WTC11 (cell line): ENCODE measurements at regions not wholly inside any gene's neighbourhood (a gene's known extent, or its start where the extent isn't known, plus 50 kb on each side); places are given as distances from the start of the nearest gene placed in this dataset.

Source experiments
- ATAC-seq: fragments of 200-7000 bp; cut with Tn5 transposase; 2 replicates; pipeline ENCODE4 v1.10.0; 2021; ENCODE audit warnings: mild to moderate bottlenecking, moderate library complexity
- CTCF ChIA-PET: fragments of 300-600 bp; sonication (Branson Sonifier 250); formaldehyde crosslinking; loops from one replicate; lab custom pipeline; 2021; ENCODE audit warnings: antibody characterized with exemption; lab: Charles Lee
- POLR2A ChIA-PET: fragments of 350-600 bp; sonication (Branson Sonifier 250); formaldehyde crosslinking; loops from one replicate; lab custom pipeline; 2021; ENCODE audit warnings: antibody characterized with exemption; lab: Charles Lee
- DNase-seq: peaks from one replicate; pipeline ENCODE4 v3.0.0; 2021; ENCODE audit warnings: low spot score
- H3K27ac Mint-ChIP-seq: 2 replicates; pipeline ENCODE4 v1.8.0; 2021; ENCODE audit warnings: mixed read lengths
- H3K27me3 Mint-ChIP-seq: 2 replicates; pipeline ENCODE4 v1.8.0; 2021; ENCODE audit warnings: low read depth, mild to moderate bottlenecking, moderate library complexity, mixed read lengths
- H3K36me3 Mint-ChIP-seq: 2 replicates; pipeline ENCODE4 v1.8.0; 2021; ENCODE audit warnings: mixed read lengths
- H3K4me1 Mint-ChIP-seq: 2 replicates; pipeline ENCODE4 v1.8.0; 2022; ENCODE audit warnings: mixed read lengths
- H3K4me3 Mint-ChIP-seq: 2 replicates; pipeline ENCODE4 v1.8.0; 2021; ENCODE audit warnings: mild to moderate bottlenecking, moderate library complexity, mixed read lengths
- H3K9me3 Mint-ChIP-seq: 2 replicates; pipeline ENCODE4 v1.8.0; 2021; ENCODE audit warnings: mixed read lengths
- AFF4 ChIP-seq: sonication (generic); formaldehyde crosslinking; IDR thresholded peaks from 2 replicates; pipeline ENCODE4 v1.8.1; 2023; ENCODE audit warnings: mild to moderate bottlenecking, missing genetic modification reagents, borderline replicate concordance
- ATF1 ChIP-seq: sonication (generic); formaldehyde crosslinking; IDR thresholded peaks from 2 replicates; pipeline ENCODE4 v1.8.1; 2023; ENCODE audit warnings: mild to moderate bottlenecking, moderate library complexity, missing genetic modification reagents
- CBFB ChIP-seq: sonication (generic); formaldehyde crosslinking; IDR thresholded peaks from 2 replicates; pipeline ENCODE4 v1.8.1; 2022; ENCODE audit warnings: mild to moderate bottlenecking, low read depth, missing genetic modification reagents
- CDX4 ChIP-seq: fragments of 250-450 bp; sonication (Bioruptor Pico); IDR thresholded peaks from 2 replicates; pipeline ENCODE4 v1.9.0; 2021; ENCODE audit warnings: moderate library complexity, mild to moderate bottlenecking, inconsistent platforms, borderline replicate concordance
- CTCF ChIP-seq: fragments of 200-600 bp; IDR thresholded peaks from 2 replicates; pipeline ENCODE4 v1.8.0; 2022; ENCODE audit warnings: antibody characterized with exemption
- E2F4 ChIP-seq: sonication (generic); formaldehyde crosslinking; IDR thresholded peaks from 2 replicates; pipeline ENCODE4 v1.8.1; 2022; ENCODE audit warnings: low read depth, mild to moderate bottlenecking, moderate library complexity, missing genetic modification reagents, borderline replicate concordance
- GABPB1 ChIP-seq: sonication (generic); formaldehyde crosslinking; IDR thresholded peaks from 2 replicates; pipeline ENCODE4 v1.8.1; 2023; ENCODE audit warnings: mild to moderate bottlenecking, missing genetic modification reagents
- GTF2I ChIP-seq: fragments of 250-450 bp; sonication (Bioruptor Pico); conservative IDR thresholded peaks from 2 replicates; pipeline ENCODE4 v1.4.0; 2021; ENCODE audit warnings: mild to moderate bottlenecking
- HMGA2 ChIP-seq: fragments of 250-450 bp; sonication (Bioruptor Pico); IDR thresholded peaks from 2 replicates; pipeline ENCODE4 v1.4.0; 2021; ENCODE audit warnings: mild to moderate bottlenecking, moderate library complexity
- KAT7 ChIP-seq: sonication (generic); formaldehyde crosslinking; IDR thresholded peaks from 2 replicates; pipeline ENCODE4 v1.8.1; 2023; ENCODE audit warnings: missing genetic modification reagents, mild to moderate bottlenecking, borderline replicate concordance
- MLX ChIP-seq: sonication (generic); formaldehyde crosslinking; IDR thresholded peaks from 2 replicates; pipeline ENCODE4 v1.8.1; 2023; ENCODE audit warnings: mild to moderate bottlenecking, missing genetic modification reagents, moderate library complexity
- MXD4 ChIP-seq: fragments of 250-450 bp; sonication (Bioruptor Pico); IDR thresholded peaks from 2 replicates; pipeline ENCODE4 v1.8.0; 2021; ENCODE audit warnings: mild to moderate bottlenecking, moderate library complexity, borderline replicate concordance
- NFATC4 ChIP-seq: fragments of 250-450 bp; sonication (Bioruptor Pico); IDR thresholded peaks from 2 replicates; pipeline ENCODE4 v1.9.0; 2021; ENCODE audit warnings: mild to moderate bottlenecking
- NFYB ChIP-seq: sonication (generic); formaldehyde crosslinking; conservative IDR thresholded peaks from 2 replicates; pipeline ENCODE4 v1.8.0; 2022; ENCODE audit warnings: low read depth, missing genetic modification reagents
- NR3C1 ChIP-seq: sonication (generic); formaldehyde crosslinking; conservative IDR thresholded peaks from 2 replicates; pipeline ENCODE4 v1.8.1; 2023; ENCODE audit warnings: low read depth, mild to moderate bottlenecking, missing genetic modification reagents
- PREB ChIP-seq: sonication (generic); formaldehyde crosslinking; IDR thresholded peaks from 2 replicates; pipeline ENCODE4 v1.8.1; 2022; ENCODE audit warnings: mild to moderate bottlenecking, missing genetic modification reagents, moderate library complexity, borderline replicate concordance
- SMAD4 ChIP-seq: sonication (generic); formaldehyde crosslinking; IDR thresholded peaks from 2 replicates; pipeline ENCODE4 v1.8.0; 2022; ENCODE audit warnings: mild to moderate bottlenecking, missing genetic modification reagents
- TP53 ChIP-seq: sonication (generic); formaldehyde crosslinking; IDR thresholded peaks from 2 replicates; pipeline ENCODE4 v1.8.1; 2023; ENCODE audit warnings: mild to moderate bottlenecking, missing genetic modification reagents
- USF1 ChIP-seq: sonication (generic); formaldehyde crosslinking; IDR thresholded peaks from 2 replicates; pipeline ENCODE4 v1.8.0; 2022; ENCODE audit warnings: mild to moderate bottlenecking, missing genetic modification reagents
- ZNF138 ChIP-seq: sonication (generic); formaldehyde crosslinking; conservative IDR thresholded peaks from 2 replicates; pipeline ENCODE4 v1.8.1; 2022; ENCODE audit warnings: mild to moderate bottlenecking, moderate library complexity, missing genetic modification reagents
- ZNF263 ChIP-seq: sonication (generic); formaldehyde crosslinking; IDR thresholded peaks from 2 replicates; pipeline ENCODE4 v1.8.1; 2022; ENCODE audit warnings: low read depth, mild to moderate bottlenecking, moderate library complexity, missing genetic modification reagents
- ZNF396 ChIP-seq: fragments of 250-450 bp; sonication (Bioruptor Pico); IDR thresholded peaks from 2 replicates; pipeline ENCODE4 v1.8.0; 2021; ENCODE audit warnings: mild to moderate bottlenecking, moderate library complexity, borderline replicate concordance
- ZNF416 ChIP-seq: fragments of 250-450 bp; sonication (Bioruptor Pico); IDR thresholded peaks from 2 replicates; pipeline ENCODE4 v1.9.0; 2021; ENCODE audit warnings: mild to moderate bottlenecking, inconsistent platforms
- ZNF423 ChIP-seq: fragments of 250-450 bp; sonication (Bioruptor Pico); IDR thresholded peaks from 2 replicates; pipeline ENCODE4 v2.1.2; 2022; ENCODE audit warnings: mild to moderate bottlenecking, moderate library complexity
- ZNF512 ChIP-seq: sonication (generic); formaldehyde crosslinking; IDR thresholded peaks from 2 replicates; pipeline ENCODE4 v1.8.1; 2022; ENCODE audit warnings: missing genetic modification reagents, borderline replicate concordance

GRCh38 chrX:3244203-3244743, 102.2 kb downstream of the MXRA5 start:
- H3K9me3 Mint-ChIP-seq: no peaks in the 10 kb centered on the region
- ChIA-PET POLR2A (no interaction called here), CTCF (no interaction called here)
- no peak for TF ChIP-seq ZNF263 (CRISPR knock-in tag)
- TF ChIP-seq GABPB1: no peak
- no peak for TF ChIP-seq USF1 (CRISPR knock-in tag)
- TF ChIP-seq ZNF396 (CRISPR knock-in tag): no peak
- no peak for TF ChIP-seq ZNF416 (CRISPR knock-in tag)
- TF ChIP-seq KAT7 (CRISPR knock-in tag): no peak
- TF ChIP-seq HMGA2 (CRISPR knock-in tag): no peak
- no peak for TF ChIP-seq NR3C1 (CRISPR knock-in tag)
- TF ChIP-seq CTCF: no peak
- TF ChIP-seq MXD4 (CRISPR knock-in tag): no peak
- TF ChIP-seq GTF2I (CRISPR knock-in tag): no peak
- no peak for TF ChIP-seq NFATC4 (CRISPR knock-in tag)
- TF ChIP-seq ZNF423 (CRISPR knock-in tag): no peak
- no peak for TF ChIP-seq ZNF512
- TF ChIP-seq AFF4: no peak
- no peak for TF ChIP-seq SMAD4 (CRISPR knock-in tag)
- TF ChIP-seq CDX4: no peak
- no peaks in the 10 kb centered on the region for H3K4me1 Mint-ChIP-seq
- no peaks in the 10 kb centered on the region; the same call in 1 of the 2 replicates for H3K27me3 Mint-ChIP-seq
- no peak overlapping the region for H3K27ac Mint-ChIP-seq
- no peaks in the 10 kb centered on the region for H3K36me3 Mint-ChIP-seq
- ATAC-seq: no peak
- H3K4me3 Mint-ChIP-seq: no peak overlapping the region
- DNase-seq: no peak

- Mint-ChIP-seq H3K4me1 (peaks cover 9% of the 10 kb centered on the region), H3K36me3 (no peaks in the 10 kb centered on the region), H3K27me3 (no peaks in the 10 kb centered on the region), H3K27ac (no peak overlapping the region), H3K4me3 (no peak overlapping the region), H3K9me3 (peaks cover 3% of the 10 kb centered on the region; the same call in 1 of the 2 replicates)
- ChIA-PET CTCF (no interaction called here), POLR2A (no interaction called here)
- ATAC-seq (no peak), DNase-seq (no peak)
- TF ChIP-seq MLX (CRISPR knock-in tag) (no peak), TP53 (CRISPR knock-in tag) (no peak), E2F4 (CRISPR knock-in tag) (no peak), CBFB (CRISPR knock-in tag) (no peak), PREB (CRISPR knock-in tag) (no peak), ATF1 (CRISPR knock-in tag) (no peak), ZNF138 (CRISPR knock-in tag) (no peak), NFYB (CRISPR knock-in tag) (no peak)
Observed at GRCh38 chrX:3232262-3232923, 114.1 kb downstream of the MXRA5 start.
